ENCODE measurements at regions not wholly inside any gene's neighbourhood (a gene's known extent, or its start where the extent isn't known, plus 50 kb on each side); places are given as distances from the start of the nearest gene placed in this dataset.
"Not testable (repeated sequence)": the region's sequence is repeated elsewhere in the genome, so short reads cannot be mapped to it uniquely, and the experiment has no call there.

DNA sequence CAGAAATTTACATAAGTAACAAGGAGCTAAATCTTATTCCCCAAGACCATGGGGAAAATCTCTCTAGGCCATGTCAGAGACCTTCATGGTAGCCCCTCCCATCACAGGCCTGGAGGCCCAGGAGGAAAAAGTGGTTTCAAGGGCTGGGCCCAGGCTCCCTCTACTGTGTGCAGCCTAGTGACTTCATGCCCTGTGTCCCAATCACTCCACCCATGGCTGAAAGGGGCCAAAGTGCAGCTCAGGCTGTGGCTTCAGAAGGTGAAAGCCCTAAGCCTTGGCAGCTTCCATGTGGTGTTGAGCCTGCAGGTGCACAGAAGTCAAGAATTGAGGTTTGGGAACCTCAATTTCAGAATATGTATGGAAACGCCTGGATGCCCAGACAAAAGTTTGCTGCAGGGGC, 1612.7 kb upstream of the SLC39A10 start:
- no peak for DNase-seq

DNA sequence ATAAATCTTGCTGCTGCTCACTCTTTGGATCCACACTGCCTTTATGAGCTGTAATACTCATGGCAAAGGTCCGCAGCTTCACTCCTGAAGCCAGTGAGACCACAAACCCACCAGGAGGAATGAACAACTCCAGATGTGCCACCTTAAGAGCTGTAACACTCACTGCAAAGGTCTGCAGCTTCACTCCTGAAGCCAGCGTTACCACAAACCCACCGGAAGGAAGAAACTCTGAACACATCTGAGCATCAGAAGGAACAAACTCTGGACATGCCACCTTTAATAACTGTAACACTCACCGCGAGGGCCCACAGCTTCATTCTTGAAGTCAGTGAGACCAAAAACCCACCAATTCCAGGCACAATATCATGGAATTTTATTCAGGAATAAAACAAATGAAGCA, 1635.9 kb upstream of the SLC39A10 start:
- not testable (repeated sequence) for DNase-seq

DNA sequence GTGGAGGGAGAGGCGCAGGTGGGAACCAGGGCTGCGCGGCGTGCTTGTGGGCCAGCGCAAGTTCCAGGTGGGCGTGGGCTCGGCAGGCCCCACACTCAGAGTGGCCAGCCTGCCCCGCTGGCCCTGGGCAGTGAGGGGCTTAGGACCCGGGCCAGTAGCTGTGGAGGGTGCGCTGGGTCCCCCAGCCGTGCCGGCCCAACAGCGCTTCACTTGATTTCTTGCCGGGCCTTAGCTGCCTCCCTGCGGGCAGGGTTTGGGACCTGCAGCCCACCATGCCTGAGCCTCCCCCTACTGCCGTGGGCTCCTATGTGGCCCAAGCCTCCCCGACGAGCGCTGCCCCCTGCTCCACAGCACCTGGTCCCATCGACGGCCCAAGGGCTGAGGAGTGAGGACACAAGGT, 1636.9 kb upstream of the SLC39A10 start:
- DNase-seq: no peak

DNA sequence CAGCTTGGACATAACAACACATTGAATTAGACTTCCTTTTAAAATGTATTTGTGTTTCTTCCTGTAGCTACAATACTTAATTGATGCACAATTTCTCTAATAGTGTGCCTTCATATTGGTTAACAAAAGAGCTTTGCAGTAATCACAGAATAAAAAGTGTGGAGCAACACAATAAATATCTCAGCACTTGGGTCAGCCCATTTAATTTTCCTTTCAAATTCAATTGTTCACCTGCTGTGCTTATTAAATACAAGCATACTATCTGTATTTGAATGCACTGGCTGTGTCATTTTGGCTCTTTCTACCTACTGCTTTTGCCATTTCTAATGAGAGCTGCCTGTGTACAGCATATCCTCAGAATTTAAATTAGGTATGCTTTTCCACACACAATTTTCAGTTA, 1641.3 kb upstream of the SLC39A10 start:
- peak; percentile 31 for DNase-seq

DNA sequence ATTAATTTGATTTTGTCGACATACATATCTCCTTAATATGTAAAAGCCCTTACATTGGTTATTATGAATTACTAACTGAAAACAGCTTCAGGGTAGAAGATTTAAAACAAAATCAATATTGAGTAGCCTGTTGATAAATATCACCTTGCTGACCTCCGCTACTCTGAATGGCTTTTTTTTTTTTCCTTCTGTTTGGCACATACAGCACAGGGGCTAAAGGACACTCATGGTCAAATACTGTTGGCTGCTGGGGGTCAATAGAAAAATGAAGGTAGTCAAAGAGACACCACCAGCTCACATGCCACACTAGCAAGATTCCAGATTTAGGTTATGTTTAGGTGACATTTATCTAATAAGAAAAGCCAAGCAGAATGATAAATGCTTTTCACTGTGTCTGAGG, 1642.4 kb upstream of the SLC39A10 start:
- no peak for DNase-seq

DNA sequence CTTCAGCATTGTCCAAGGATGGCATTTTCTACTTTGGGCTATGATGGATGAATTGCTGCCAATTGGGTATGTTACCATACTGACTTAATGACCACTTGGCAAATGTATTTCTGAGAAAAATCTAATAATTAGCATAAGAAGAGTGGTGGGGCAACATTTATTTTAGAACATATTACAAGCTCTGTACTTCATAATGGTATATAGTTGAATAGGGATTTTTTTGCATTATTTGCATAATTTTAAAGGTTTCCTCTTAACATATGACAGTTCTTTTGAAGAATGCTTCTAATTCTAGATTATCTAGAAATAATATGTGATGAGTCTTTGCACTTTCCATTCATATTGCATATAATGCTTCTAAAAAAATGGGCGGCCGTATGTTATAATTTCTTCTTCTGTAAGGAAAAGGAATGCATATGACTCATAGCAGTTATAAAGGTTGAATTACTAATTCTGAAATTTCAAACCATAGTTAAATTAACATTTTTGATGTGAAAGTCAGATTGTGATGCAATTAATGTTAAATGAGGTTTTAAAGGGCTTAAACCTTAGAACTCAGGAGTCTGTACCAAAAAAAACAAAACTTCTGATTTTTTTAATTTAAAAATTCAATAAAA, 1652.3 kb upstream of the SLC39A10 start:
- DNase-seq: no peak

DNA sequence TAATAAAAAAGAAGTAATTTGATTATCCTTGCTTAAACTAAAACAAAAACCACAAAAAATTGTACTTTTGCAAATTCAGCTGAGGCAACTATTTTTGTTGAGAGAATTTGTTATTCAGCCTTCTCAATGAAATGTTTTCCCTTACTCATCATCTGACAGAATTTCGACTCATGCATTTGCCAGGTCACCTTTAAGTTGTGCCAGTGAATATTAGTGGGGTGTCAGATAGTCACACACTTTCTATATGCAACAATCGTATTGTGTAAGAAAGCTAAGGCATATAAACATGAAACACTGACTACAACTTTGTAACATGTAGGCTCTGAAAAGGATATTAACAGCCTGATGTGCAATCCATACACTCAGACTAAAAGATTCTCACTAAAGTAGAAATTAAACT, 1653.1 kb upstream of the SLC39A10 start:
- DNase-seq: no peak

DNA sequence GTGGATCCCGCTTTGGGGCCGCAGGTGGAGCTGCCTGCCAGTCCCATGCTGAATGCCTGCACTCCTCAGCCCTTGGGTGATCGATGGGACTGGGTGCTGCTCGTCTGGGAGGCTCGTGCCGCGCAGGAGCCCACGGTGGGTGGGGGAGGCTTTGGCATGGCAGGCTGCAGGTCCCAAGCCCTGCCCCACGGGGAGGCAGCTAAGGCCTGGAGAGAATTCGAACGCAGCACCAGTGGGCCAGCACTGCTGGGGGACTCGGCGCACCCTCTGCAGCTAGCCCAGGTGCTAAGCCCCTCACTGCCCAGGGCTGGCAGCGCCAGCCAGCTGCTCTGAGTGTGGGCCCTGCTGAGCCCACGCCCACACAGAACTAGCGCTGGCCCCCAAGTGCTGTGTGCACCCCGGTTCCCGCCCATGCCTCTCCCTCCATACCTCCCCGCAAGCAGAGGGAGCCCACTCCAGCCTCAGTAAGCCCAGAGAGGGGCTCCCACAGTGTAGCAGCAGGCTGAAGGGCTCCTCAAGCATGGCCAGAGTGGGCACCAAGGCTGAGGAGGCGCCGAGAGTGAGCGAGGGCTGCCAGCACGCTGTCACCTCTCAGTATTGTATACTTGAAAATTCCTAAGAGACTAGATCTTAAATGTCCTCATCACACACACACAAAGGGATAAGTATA, 1654.2 kb upstream of the SLC39A10 start:
- no peak for DNase-seq

DNA sequence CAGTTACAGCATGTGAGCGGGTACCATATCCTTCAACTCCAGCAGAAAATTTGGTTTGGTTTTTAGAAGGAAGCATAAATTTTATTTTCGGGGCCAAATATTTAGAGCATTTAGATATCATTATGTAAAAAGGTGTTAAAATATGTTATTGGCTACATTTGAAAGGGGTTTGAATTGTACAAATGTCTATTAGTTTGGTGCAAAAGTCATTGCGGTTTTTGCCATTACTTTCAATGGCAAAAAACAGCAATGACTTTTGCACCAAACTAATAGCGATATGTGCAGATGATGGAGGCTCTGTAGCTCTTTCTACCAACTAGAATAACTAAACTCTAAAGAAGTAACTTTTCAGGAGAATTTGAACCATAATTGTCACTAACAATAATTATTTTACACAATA, 1666.2 kb upstream of the SLC39A10 start:
- DNase-seq: no peak

DNA sequence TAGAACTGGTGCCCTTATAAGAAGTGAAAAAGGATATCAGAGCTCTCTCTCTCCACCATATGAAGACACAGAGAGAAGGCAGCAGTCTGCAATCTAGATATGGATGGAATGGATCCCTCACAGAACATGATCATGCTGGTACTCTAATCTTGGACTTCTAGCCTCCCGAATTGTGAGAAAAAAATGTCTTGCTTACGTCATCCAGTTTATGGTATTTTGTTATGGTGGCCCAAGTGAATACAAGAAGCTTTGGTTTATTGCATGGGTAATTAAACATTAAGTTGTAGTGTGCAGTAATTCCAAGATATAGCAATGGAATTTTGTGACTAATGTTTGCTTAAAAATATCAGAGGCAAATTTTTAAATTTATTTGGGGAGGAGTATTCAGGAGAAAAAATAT, 1667.4 kb upstream of the SLC39A10 start:
- DNase-seq: no peak

DNA sequence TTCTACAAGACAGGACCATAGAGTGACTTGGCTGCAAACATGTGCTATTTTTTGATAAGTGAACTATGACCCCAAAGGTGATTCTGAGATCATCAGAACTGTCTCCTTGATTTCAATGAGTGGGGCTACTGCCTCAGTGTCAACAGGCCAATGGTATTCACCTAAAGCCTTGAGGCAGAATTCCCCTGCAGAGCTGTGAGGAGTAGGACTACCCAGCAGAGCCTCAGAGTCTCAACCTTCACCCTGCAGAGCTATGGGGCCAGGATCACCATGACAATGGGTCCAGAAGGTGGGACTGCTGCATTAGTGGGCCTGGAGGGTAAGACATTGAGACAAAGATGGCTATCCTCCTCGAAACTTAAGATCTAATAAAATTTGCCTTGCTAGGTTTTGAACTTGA, 1668.2 kb upstream of the SLC39A10 start:
- DNase-seq: no peak

DNA sequence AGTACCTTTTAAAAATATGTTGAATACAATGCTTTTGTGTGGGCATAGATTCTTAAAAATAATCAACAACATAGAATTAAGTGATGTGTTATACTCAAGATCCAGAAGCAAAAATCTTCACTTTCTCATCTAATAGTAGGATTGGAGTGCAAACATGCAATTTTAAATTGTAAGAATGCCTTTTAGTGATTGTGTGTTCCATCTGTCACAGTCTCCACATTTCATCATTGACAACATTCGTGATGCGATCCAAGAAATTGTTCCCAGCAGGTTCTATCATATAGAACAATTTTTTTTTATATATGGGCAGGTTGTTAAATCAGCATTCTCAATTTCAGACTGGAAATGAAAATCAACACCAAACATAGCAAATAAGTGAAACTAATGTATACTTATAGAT, 1671.8 kb upstream of the SLC39A10 start:
- peak; percentile 68 for DNase-seq

DNA sequence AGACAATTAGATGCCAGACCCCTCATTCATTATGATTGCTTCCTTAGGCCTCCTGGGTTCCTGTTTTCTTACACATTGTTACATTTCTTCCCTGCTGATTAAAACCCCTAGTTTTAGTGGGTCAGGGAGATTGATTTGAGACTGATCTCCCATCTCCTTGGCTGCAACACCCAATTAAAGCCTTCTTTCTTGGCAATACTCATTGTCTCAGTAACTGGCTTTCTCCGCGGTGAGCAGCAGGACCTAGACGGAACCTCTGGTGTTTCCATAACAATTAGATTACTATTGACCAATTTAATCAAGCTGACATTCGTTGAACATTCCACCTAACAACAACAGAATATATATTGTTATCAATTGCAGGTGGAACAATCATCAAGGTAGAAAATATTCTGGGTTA, 1676.4 kb upstream of the SLC39A10 start:
- DNase-seq: no peak

DNA sequence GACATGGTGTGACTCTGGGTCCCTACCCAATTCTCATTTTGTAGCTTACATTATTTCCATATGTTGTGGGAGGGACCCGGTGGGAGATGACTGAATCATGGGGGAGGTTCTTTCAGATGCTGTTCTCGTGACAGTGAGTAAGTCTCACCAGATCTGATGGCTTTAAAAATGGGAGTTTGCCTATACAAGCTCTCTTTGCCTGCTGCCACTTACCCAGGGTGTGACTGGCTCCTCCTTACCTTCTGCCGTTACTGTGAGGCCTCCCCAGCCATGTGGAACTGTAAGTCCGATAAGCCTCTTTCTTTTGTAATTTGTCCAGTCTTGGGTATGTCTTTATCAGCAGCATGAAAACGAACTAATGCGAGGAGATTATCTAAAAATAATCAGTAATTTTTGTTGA, 1683.2 kb upstream of the SLC39A10 start:
- no peak for DNase-seq

DNA sequence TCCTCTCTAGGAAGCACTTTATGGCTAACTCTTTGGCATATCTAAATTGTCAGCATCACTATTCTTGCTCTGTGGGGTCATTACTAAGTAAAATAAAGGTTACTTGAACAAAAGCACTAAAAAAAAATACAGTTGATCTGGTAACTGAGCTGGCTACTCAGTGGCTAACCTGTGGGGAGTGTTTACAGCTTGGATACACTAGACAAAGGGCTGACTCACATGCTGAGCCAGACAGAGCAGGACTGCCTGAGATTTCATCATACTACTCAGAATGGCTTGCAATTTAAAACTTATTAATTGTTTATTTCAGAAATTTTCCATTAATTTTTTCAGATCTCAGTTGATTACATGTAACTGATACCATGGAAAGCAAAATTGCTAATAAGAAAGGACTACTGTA, 1690.4 kb upstream of the SLC39A10 start:
- no peak for DNase-seq

DNA sequence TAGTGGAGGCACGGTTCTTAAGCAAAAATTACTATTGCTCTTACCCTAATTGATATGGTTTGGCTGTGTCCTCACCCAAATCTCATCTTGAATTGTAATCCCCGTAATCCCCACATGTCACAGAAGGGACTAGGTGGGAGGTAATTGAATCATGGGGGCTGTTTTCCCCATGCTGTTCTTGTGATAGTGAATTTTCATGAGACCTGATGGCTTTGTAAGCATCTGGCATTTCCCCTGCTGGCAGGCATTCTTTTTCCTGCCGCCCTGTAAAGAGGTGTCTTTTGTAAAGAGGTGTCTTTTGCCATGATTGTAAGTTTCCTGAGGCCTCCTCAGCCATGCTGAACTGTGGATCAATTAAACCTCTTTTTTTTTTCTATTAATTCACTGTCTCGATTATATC, 1691.8 kb upstream of the SLC39A10 start:
- no peak for DNase-seq

DNA sequence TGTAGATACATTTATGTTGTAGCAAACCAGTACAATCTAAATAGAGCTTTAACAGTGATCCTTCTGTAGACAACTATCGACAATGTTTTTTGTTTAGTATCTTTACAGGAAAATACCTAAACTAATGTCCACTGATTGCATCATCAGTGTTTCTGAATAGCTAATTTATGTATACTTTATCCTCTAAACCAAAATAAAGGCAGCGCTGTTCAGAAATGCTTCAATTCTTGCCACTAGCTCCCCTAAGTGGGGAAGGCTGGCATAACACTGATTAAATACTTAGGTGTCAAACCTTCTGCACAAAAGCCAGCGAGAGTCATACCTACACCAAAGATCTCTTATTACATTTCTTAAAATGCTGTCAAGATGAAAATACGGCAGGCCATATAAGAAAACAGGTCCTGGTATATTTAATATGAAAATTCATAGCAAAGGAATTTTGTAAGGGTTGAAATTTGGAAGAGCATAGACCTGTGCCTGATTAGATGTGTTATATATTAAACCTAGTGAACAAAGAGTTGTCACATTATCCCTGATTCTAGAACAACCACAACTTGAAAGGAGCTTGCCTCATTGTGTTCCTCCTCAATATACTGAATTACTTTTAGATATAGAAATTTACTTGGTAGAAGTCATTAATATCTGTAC, 1693.4 kb upstream of the SLC39A10 start:
- no peak for DNase-seq

DNA sequence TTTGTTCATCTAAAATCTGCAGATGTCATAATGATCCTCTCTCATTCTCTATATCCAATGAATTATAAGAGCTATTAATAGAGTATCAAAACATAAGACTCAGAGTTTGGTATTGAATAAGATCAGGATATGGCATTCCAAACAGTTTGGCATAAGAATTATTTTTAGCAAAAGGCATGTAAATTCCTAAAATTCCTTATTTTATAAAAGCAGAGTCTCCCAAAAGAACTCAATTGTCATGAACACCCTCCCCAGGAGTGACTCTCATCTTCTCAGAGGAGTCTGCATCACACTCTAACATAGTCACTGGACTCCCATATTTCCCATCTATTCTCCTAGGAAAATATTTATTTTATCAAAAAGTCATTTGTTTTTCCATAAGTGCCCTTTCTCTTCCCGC, 1710.2 kb upstream of the SLC39A10 start:
- DNase-seq: no peak

DNA sequence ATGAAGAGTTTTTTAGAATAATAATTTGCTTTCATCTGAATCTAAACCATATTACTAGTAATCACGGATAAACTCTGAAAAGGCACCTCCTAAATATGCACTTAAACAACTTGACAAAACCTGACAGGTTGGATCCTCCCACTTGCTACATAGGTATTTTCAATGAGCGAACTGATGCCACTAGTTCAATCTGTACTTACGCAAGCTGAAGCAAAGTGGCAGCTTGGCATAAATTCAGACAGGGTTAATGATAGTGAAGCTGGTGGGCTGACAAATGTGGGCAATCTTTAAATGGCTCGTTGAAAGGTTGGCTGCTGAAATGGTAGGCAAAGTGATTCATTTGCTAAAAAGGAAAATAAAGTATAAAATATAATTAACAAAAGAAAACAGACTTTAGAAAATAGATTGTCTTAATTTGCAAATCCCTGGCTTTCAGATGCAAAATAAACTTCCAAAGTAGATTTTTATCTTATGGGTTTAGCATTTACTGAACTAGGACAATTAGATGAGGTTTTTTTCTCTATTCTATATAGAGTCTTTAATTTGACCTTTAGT, 1713.5 kb upstream of the SLC39A10 start:
- DNase-seq: peak; percentile 66

DNA sequence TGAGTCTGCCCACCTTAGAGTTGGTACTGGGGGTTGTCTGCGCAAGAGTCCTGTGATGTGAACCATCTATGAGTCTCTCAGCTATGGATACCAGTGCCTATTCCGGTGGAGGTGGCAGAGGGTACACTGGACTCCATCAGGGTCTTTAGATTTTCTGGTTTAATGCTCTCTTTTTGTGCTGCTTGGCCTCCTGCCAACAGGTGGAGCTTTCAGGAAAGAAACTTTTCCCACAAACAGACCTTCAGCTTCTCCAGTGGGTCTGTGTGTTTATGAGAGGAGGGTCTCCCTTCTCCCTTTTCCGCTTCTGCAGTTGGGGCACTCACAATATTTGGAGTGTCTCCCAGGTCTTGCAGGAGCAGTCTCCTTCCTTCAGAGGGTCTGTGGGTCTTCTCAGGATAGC, 1721.9 kb upstream of the SLC39A10 start:
- DNase-seq: no peak

DNA sequence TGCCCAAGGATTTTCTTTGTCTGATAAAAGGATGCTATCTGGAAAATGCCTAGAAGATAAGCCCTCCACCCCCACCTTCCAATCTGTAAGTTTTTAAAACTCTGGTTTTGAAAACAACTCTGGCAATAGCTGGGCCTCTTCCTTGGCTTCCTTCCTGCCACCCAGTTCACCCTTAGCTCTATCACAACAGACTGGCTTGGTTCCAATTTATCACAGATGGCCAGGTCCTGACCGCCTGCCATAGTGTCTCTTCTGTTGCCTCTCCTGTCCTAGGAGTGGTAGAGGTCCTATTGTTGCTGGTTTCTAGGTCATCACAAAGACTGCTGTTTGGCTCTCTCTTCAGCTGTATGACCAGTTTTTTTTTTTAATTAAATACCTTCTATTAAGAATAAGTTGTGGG, 1727.9 kb upstream of the SLC39A10 start:
- no peak for DNase-seq

DNA sequence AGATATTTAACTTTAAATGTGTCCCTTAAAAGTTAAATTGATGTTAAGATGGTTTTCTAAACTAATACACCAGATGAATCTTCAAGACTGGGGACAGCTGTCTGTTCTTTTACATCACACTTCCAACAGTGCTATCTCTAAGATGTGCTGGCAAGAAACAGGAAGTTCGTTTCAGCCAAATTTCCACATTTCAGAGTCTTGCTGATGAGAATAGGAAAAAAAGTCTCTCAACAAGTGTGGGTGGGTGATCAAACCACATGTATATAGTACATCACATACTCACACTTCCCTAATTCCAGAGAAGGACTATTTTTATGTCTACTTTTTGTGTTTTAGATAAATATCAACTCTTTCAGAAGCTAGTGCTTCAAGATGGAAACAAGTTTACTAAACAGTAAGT, 1712.8 kb upstream of the TMEFF2 start:
- DNase-seq: no peak

DNA sequence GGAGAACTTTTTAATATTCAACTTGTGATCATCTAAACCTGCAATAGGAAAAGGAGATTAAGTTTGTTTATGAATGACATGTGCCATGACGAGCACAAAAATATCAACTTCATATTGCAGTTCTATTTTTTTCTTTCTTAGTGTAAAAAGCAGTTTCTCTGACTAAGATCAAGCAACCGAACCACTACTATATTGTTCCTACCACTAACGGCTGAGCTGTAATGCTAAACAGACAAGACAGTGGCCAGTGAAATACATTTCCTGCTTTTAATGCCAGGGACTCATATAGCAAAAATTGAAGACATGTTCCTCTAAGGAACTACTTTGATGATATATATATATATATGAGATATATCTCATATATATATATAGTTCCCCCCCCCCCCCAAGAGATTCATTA, 1705.6 kb upstream of the TMEFF2 start:
- DNase-seq: no peak

DNA sequence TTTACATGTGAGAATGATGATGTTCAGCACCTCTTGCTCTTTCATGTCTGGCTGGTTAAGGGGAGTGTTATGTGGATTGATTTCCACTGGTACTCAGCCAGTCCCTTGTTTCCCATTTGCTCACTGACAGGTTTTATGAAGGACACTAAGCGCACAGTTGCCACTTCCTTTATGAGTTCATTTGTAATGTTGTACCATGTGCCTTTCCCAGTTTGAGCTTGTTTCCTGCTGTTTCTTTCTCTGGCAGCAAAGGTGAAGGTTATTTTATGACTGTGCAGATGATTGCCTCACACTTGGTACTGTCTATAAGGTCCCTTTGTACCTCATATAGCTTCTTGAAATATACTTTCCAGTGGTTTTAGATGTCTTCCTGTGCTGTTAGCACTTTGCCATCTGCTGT, 1700.5 kb upstream of the TMEFF2 start:
- DNase-seq: no peak
